BJ (cell line): ENCODE measurements at regions not wholly inside any gene's neighbourhood (a gene's known extent, or its start where the extent isn't known, plus 50 kb on each side); places are given as distances from the start of the nearest gene placed in this dataset.

ENCODE experiments used
- CTCF ChIA-PET: fragments of 350-600 bp; formaldehyde crosslinking; extraction: SDS; loops from one replicate; lab custom pipeline; 2021; ENCODE audit warnings: antibody characterized with exemption, inconsistent platforms; lab: Yijun Ruan, JAX
- POLR2A ChIA-PET: fragments of 300-600 bp; sonication (Branson Sonifier 250); formaldehyde crosslinking; extraction: SDS; loops from one replicate; lab custom pipeline; 2021; ENCODE audit warnings: antibody characterized with exemption; lab: Charles Lee
- DNase-seq: peaks from one replicate; pipeline ENCODE4 v3.0.0-alpha.2; 2011; ENCODE audit warnings: low read depth
- H3K27me3 ChIP-seq: 2 replicates; pipeline ENCODE4 v1.6.0; 2011; ENCODE audit warnings: low read length; ENCODE audit not compliant: control insufficient read depth, insufficient read depth
- H3K36me3 ChIP-seq: 2 replicates; pipeline ENCODE4 v1.5.1; 2011; ENCODE audit warnings: low read length; ENCODE audit not compliant: control insufficient read depth, insufficient read depth
- H3K4me3 ChIP-seq: 2 replicates; pipeline ENCODE4 v1.5.1; 2011; ENCODE audit warnings: low read depth, mild to moderate bottlenecking, control low read depth, low read length
- TF ChIP-seq, protein P1 (sequence below): IDR thresholded peaks from 2 replicates; pipeline ENCODE4 v1.5.1; 2011; ENCODE audit warnings: low read depth, mild to moderate bottlenecking, control low read depth, inconsistent platforms, low read length, moderate library complexity; ENCODE audit not compliant: insufficient read depth

DNA sequence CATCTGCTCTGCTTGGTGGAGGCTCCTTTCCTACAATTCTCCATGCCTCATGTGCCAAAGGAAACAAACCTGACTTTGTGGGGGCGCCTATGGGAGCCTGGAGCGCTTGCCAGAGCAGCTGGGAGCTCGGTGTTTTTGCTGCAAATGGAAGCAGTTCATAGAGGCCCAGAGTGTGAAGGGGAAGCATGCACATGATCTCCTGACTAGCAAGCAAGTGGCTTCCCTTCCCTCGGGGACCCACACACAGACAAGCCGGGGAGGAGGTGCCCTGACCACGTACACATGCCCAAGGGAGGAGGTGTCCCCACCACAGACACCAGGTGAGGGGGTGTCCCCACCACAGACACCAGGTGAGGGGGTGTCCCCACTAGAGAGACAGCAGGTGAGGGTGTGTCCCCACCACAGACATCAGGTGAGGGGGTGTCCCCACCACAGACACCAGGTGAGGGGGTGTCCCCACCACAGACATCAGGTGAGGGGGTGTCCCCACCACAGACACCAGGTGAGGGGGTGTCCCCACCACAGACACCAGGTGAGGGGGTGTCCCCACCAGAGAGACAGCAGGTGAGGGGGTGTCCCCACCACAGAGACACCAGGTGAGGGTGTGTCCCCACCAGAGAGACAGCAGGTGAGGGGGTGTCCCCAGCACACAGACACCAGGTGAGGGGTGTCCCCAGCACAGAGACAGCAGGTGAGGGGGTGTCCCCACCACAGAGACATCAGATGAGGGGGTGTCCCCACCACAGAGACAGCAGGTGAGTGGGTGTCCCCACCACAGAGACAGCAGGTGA, 106.8 kb downstream of the CRYAA start:
- peaks cover 17% of the 10 kb centered on the region for H3K27me3 ChIP-seq
- no peak for DNase-seq
- ChIA-PET CTCF (no interaction called here), POLR2A (no interaction called here)
- TF ChIP-seq, protein P1, sequence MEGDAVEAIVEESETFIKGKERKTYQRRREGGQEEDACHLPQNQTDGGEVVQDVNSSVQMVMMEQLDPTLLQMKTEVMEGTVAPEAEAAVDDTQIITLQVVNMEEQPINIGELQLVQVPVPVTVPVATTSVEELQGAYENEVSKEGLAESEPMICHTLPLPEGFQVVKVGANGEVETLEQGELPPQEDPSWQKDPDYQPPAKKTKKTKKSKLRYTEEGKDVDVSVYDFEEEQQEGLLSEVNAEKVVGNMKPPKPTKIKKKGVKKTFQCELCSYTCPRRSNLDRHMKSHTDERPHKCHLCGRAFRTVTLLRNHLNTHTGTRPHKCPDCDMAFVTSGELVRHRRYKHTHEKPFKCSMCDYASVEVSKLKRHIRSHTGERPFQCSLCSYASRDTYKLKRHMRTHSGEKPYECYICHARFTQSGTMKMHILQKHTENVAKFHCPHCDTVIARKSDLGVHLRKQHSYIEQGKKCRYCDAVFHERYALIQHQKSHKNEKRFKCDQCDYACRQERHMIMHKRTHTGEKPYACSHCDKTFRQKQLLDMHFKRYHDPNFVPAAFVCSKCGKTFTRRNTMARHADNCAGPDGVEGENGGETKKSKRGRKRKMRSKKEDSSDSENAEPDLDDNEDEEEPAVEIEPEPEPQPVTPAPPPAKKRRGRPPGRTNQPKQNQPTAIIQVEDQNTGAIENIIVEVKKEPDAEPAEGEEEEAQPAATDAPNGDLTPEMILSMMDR = no peak
- H3K4me3 ChIP-seq = no peak overlapping the region
- H3K36me3 ChIP-seq = no peaks in the 10 kb centered on the region

DNA sequence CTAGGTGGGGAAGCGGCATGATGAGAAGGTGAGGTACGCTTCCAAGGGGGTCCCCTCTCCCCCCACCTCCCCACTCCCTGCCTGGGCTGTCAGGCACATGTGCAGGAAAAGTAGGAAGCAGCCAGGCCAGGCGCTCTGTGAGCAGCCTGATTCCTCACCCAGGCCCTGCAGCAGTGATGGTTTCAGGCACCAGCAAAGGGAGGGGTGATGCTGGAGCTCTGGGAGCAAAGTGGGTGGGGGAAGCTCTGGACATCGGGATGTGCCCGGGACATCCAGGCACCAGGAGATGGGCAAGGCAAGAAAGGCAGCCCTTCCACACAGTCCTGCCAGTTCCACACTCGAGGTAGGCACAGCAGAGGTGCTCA, 106.1 kb downstream of the CRYAA start:
- DNase-seq = no peak
- H3K4me3 ChIP-seq = no peak overlapping the region
- CTCF ChIA-PET = no interaction called here
- H3K36me3 ChIP-seq = no peaks in the 10 kb centered on the region
- peaks cover 20% of the 10 kb centered on the region for H3K27me3 ChIP-seq
- POLR2A ChIA-PET = no interaction called here
- TF ChIP-seq, protein P1 = no peak

DNA sequence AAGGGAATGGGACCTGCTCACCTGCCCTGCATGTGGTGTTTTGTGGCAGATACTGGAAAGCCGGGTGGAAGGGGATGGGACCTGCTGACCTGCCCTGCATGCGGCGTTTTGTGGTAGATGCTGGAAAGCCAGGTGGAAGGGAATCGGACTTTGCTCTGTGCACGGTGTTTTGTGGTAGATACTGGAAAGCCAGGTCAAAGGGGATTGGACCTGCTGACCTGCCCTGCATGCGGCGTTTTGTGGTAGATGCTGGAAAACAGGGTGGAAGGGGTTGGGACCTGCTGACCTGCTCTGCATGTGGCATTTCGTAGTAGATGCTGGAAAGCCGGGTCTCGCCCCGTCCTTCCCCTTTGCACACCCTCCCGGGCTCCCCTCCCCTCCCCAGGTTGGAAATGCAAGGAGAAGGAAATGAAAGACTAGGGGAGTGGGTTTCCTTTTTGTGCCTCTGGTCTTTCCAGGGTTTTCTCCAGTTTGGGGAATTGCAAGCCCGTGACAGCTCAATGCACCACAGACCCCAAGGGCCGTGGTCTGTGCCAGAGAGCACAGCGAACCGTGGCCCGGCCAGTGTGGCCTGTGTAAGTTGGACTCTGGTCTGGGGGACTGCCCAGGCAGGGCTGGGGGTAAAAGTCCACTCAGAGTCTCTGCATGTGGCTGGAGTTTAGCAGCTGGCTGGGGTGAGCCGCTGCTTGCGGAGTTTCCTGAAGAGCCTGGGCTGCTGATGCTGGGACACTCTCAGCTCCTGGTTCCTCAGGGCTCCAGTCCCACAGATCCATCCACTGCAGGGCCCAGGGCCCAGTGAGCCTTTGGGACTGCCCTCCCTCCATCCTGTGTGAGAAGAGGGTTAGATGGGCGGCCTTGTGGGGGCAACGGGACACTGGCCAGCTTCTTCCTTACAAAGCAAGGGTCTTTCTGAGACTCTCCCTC, 105.5 kb downstream of the CRYAA start:
- Histone ChIP-seq H3K36me3 (no peaks in the 10 kb centered on the region), H3K27me3 (peaks cover 20% of the 10 kb centered on the region), H3K4me3 (no peak overlapping the region)
- CTCF ChIA-PET = no interaction called here
- POLR2A ChIA-PET = no interaction called here
- no peak for DNase-seq
- TF ChIP-seq, protein P1 = no peak

DNA sequence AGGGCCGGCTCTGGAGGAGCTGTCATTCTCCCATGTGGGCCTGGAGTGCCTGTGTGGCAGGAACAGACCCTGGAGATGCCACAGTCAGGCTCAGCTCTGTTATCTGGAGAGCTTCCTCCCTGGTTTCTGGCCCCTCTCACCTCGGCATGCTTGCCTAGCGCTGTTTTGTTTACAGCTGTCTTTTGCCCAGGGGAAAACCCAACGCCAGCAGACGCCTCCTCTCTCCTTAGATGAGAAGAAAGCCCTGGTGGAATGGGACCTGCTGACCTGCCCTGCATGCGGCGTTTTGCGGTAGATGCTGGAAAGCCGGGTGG, 104.9 kb downstream of the CRYAA start:
- Histone ChIP-seq H3K36me3 (no peaks in the 10 kb centered on the region), H3K4me3 (no peak overlapping the region), H3K27me3 (peaks cover 21% of the 10 kb centered on the region)
- DNase-seq = no peak
- TF ChIP-seq, protein P1 = no peak
- POLR2A ChIA-PET = no interaction called here
- CTCF ChIA-PET = interaction anchor here (1.6 kb wide), 1 partner anchor 14 kb away, joined by 4 read pairs; no protein-coding TSS in a partner anchor

DNA sequence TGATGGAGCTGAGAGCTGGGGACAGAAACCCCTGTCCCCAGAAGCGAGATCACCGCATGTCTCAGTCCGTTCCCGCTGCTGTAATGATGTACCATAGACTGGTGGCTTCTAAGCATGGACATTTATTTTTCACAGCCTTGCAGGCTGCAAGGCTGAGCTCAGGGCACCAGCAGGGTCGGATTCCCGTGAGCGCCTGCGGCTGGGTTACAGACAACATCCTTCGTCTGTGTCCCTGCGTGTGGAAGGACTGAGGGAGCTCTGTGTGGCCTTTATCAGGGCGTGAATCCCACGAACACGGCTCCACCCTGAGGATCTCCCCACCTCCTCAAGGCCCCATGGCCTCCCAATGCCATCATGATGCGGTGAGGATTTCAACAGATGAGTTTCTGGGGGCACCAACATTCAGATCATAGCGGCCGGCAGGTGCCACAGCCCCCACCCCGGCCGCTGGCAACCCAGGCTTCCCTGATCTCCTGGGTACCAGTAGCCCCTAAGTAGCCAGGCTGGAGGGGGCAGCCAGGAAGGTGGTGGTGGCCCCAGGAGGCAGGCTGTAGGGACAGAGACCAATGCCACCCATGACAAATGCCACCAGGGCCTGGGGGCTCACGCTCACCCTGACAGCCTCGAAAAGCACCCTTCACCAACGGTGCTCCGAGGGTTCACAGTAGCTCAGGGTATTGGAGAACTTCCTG, 104.4 kb downstream of the CRYAA start:
- Histone ChIP-seq H3K4me3 (no peak overlapping the region), H3K27me3 (peaks cover 21% of the 10 kb centered on the region), H3K36me3 (no peaks in the 10 kb centered on the region)
- no peak for DNase-seq
- POLR2A ChIA-PET = no interaction called here
- CTCF ChIA-PET = interaction anchor here (1.6 kb wide), 1 partner anchor 15 kb away, joined by 4 read pairs; no protein-coding TSS in a partner anchor
- TF ChIP-seq, protein P1 = no peak
